ENCODE measurements at regions not wholly inside any gene's neighbourhood (a gene's known extent, or its start where the extent isn't known, plus 50 kb on each side); places are given as distances from the start of the nearest gene placed in this dataset.

DNA sequence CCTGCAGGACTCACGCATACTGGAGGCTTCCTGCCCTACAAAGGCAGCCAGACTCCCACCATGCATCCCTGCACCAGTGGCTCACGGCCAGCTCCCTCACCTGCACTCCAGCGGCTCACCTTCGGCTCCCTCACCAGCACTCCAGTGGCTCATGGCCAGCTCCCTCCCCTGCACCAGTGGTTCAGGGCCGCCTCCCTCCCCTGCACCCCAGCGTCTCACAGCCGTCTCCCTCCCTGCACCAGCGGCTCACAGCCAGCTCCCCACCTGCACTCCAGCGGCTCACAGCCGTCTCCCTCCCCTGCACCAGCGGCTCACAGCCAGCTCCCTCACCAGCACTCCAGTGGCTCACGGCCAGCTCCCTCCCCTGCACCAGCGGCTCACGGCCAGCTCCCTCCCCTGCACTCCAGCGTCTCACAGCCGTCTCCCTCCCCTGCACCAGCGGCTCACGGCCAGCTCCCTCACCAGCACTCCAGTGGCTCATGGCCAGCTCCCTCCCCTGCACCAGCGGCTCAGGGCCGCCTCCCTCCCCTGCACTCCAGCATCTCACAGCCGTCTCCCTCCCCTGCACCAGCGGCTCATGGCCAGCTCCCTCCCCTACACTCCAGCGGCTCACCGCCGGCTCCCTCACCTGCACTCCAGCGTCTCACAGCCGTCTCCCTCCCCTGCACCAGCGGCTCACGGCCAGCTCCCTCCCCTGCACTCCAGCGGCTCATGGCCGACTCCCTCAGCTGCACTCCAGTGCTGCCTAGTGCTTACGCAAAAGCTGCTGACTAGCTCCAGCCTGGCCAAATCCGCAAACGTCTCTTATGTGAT is 324.5 kb downstream of the NPHP4 start:
- TF ChIP-seq, protein P1, sequence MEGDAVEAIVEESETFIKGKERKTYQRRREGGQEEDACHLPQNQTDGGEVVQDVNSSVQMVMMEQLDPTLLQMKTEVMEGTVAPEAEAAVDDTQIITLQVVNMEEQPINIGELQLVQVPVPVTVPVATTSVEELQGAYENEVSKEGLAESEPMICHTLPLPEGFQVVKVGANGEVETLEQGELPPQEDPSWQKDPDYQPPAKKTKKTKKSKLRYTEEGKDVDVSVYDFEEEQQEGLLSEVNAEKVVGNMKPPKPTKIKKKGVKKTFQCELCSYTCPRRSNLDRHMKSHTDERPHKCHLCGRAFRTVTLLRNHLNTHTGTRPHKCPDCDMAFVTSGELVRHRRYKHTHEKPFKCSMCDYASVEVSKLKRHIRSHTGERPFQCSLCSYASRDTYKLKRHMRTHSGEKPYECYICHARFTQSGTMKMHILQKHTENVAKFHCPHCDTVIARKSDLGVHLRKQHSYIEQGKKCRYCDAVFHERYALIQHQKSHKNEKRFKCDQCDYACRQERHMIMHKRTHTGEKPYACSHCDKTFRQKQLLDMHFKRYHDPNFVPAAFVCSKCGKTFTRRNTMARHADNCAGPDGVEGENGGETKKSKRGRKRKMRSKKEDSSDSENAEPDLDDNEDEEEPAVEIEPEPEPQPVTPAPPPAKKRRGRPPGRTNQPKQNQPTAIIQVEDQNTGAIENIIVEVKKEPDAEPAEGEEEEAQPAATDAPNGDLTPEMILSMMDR (IDR thresholded peaks at IDR 0.05) = no peak
- no peak for TF ChIP-seq POLR2A (IDR thresholded peaks at IDR 0.05)

Measured in heart left ventricle (tissue), 13 donors.